Cortex of kidney (tissue), 1 donor: ENCODE measurements at regions not wholly inside any gene's neighbourhood (a gene's known extent, or its start where the extent isn't known, plus 50 kb on each side); places are given as distances from the start of the nearest gene placed in this dataset.

Source experiments
- DNase-seq: peaks from one replicate; lab custom pipeline; 2025; lab: John Stamatoyannopoulos, UW

- no peak for DNase-seq
Observed at GRCh38 chr4:3818371-3818770, 52.2 kb downstream of the ADRA2C start.

- DNase-seq = no peak
Observed at GRCh38 chr4:3819210-3819919, 53.2 kb downstream of the ADRA2C start.

- DNase-seq = no peak
Observed at GRCh38 chr4:3820016-3820805, 54.0 kb downstream of the ADRA2C start.

DNA sequence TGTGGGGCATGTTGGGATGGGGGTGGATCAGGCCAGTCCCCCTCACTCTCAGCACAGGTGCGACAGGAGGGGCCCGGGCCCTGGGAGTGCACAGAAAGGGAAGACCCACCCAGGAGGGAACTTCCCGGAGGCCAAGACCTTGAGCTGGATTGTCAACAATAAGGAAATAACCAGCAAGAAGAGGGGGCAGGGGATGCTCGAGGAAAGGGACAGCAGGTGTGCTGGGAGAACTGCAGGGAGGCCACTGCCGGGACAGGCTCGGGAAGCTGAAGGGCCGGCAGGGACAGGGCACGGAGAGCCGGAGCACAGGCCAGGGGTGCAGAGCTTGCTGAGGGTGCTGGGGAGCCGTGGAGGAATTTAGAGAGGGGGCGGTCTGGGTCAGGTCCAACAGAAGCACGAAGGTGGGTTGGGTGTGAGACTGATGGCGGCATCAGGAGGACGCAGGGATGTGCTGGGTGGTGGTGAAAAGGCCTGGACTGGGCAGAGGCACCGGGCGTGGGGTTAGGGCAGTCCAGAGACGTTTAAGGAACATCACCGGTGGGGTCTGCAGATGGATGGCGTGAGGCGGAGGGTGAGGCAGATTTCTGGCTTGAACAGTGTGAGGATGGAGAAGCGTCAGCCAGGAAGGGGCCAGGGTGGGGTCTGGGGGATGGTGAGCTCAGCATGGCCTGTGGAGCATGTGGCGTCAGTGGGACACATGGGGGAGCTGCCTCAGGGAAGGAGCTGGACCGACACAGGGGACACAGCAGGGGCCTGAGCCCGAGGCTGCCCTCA lies 54.8 kb downstream of the ADRA2C start:
- no peak for DNase-seq

DNA sequence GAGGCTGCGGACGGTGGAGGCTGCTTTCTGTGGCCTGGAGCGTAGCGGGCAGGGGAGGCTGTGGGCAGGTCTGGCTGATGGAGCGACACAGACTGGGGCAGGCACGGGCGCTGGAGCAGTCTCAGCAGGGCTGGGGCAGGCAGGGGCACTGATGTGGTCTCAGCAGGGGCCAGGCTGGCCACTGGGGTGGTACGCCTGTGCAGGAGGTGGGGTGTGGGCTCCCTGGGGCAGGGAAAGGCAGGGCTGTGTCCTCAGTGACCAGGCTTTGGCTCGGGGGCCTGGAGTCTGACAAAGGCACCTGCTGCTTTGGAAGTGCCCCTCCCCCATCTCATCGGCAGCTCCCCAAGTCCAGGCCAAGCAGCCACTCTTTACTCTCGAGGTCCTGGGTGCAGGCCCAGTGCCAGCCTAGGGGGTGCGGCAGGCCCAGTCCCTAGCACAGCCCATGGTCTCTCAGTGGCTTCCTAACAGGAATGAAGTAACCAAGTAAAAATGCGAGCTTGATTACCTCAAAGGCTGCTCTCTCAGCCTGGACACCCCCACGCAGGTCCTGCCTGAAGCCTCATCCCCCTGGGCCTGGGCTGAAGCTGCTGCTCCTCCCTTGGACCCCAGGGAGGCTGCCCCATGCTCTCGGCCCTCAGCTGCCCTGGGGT lies 55.5 kb downstream of the ADRA2C start:
- no peak for DNase-seq

- DNase-seq = no peak
Observed at GRCh38 chr4:3822230-3822947, 56.2 kb downstream of the ADRA2C start.

- DNase-seq = no peak
Observed at GRCh38 chr4:3823496-3824341, 57.5 kb downstream of the ADRA2C start.

DNA sequence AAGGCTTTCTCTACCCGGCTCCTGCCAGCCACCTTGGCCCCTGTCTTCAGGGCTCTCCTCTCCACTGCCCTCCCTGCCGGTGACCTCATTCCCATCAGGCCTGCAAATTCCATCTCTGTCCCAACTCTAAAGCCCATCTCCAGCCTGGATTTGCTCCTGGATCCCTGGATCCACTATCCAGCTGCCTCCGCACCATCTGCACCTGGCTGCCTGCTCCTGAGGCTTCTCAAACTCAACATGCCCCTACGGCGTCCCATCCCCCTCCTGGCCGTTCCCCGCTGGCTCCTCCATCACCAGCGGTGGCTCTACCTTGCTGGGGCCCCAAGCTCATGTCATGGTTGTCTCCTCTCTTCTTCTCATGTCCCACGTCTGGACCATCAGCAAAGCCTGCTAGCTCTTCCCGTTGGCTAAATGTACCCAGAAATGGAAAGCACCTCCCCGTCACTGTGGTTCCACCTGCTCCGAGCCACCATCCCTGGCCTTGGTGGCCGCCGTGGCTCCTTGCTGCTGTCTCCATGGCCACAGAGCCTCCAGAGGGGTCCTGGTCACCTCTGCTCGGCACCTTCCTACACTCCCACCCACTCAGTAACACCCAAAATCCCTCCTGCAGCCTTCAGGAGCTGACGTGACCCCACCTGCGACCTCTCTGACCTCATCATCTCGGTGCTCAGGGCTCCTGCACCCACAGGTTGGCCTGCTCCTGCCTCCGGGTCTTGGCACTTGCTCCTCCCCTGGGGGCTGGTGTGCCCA lies 58.5 kb downstream of the ADRA2C start:
- DNase-seq = no peak

GRCh38 chr4:3825530-3825929 lies 59.3 kb downstream of the ADRA2C start:
- no peak for DNase-seq

- no peak for DNase-seq
Observed at GRCh38 chr4:3826247-3827172, 60.3 kb downstream of the ADRA2C start.

GRCh38 chr4:3827616-3828492 lies 61.7 kb downstream of the ADRA2C start:
- DNase-seq = peak; percentile 69

- no peak for DNase-seq
Observed at GRCh38 chr4:3828546-3828945, 62.4 kb downstream of the ADRA2C start.

GRCh38 chr4:3829211-3829955 lies 63.2 kb downstream of the ADRA2C start:
- DNase-seq = no peak

GRCh38 chr4:3829956-3830773 lies 64.0 kb downstream of the ADRA2C start:
- no peak for DNase-seq

GRCh38 chr4:3830774-3831528 lies 64.8 kb downstream of the ADRA2C start:
- no peak for DNase-seq
